GM12874 (cell line): ENCODE measurements at regions not wholly inside any gene's neighbourhood (a gene's known extent, or its start where the extent isn't known, plus 50 kb on each side); places are given as distances from the start of the nearest gene placed in this dataset.

Experiments
- CTCF ChIP-seq: IDR thresholded peaks from 2 replicates; pipeline ENCODE4 v1.5.1; 2011; ENCODE audit warnings: low read depth, mild to moderate bottlenecking, control low read depth, low read length, moderate library complexity; ENCODE audit not compliant: insufficient read depth

- no peak for TF ChIP-seq CTCF
Observed at GRCh38 chr2:43045866-43046265, 180.5 kb downstream of the ZFP36L2 start.

DNA sequence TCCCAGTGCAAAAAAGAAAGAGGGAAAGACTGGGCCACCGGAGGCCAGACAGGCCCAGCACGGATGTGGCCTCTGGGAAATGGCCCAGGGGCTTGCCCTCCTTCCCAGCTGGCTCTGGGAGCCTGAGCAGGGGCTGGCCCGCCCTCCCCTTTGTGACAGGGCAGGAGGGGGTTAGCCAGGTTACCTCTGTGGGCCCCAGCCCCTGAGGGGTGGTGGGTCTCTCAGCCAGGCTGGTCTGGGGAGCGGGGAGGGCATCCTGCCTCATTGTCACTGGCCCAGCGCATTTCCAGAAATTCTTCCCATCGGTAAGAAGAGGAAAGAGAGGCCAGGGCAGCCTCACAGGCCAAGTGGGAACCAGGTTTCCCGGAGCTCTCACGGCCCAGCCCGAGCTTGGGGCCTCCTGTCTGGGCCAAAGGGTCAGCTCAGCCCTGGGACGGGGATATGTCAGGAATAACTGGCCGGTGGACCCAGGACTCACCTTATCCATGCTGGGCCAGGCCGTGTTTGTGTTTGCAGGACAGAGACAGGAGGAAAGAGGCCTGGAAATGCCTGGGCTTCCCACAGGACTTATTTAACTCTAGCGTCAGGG lies 182.2 kb downstream of the ZFP36L2 start:
- no peak for TF ChIP-seq CTCF

GRCh38 chr2:43043553-43043870 lies 182.9 kb downstream of the ZFP36L2 start:
- TF ChIP-seq CTCF = no peak

GRCh38 chr2:43041661-43042360 lies 184.6 kb downstream of the ZFP36L2 start:
- no peak for TF ChIP-seq CTCF

- TF ChIP-seq CTCF = no peak
Observed at GRCh38 chr2:43041173-43041591, 185.2 kb downstream of the ZFP36L2 start.

DNA sequence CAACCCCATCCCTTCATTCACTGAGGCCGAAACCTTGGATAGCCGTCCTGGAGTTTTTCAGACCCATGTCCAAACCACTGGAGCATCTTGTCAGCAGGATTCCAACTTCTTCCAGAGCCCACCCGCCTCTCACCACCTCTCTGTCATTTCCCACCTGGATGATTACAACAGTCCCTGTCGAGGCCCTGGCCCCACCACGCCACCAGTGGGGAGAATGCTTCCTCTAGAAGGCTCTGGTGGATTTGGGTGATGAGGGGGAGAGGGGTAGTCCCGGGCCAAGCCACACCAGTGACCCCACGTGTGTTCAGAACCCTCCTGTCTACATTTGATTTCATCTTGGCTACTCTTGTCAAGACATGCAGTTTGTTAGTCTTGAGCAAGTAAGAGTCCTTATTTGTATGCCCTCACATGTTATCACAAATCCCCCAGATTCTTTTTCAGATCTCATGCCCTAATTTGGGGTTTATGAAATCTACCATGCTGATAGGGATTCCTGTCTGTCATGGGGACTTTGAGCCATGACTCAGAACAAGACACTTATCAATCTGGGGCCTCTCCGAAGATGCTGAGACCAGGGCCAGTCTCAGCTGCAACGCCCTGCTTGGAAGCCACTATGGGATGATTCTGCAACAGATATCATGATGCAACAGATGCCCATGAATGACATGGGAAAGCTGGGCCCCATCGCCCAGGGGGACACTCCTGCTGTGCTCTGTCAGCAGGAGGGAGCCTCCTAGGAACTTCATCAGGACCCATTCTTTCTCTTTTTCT lies 186.1 kb downstream of the ZFP36L2 start:
- TF ChIP-seq CTCF = no peak

DNA sequence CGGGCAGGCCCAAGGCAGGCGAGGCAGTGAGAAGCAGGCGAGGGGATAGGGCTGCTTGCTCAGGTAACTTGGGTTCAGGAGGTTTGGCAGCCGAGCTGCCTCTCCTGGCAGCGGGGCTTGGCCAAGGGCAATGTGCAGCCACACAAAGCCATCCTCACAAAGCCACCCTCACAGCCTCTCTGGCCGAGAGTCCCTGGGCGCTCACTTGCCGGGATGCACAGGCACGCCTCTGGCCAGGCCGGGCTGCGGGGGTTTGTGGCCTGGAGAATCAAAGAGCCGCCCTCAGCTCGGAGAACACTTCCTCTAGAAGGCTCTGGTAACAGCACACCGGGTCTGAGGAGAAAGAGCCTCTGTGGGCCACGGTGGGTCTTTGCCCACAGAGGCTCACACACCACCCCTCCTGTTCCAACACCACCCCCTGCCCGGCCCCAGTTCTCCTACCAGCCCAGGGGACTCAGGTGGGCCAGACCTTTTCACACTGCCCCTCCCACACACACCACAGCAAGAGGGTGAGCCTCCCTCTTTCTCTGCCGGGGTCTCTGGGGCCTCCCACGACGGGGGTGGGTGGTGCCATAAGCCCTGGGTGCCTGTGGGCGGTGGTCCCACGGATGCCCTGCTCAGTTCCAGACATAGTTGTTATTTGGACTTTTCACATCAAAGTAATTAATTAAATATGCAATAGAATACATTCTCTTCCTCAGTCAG lies 186.9 kb downstream of the ZFP36L2 start:
- TF ChIP-seq CTCF = no peak
